ENCODE measurements at regions not wholly inside any gene's neighbourhood (a gene's known extent, or its start where the extent isn't known, plus 50 kb on each side); places are given as distances from the start of the nearest gene placed in this dataset.

DNA sequence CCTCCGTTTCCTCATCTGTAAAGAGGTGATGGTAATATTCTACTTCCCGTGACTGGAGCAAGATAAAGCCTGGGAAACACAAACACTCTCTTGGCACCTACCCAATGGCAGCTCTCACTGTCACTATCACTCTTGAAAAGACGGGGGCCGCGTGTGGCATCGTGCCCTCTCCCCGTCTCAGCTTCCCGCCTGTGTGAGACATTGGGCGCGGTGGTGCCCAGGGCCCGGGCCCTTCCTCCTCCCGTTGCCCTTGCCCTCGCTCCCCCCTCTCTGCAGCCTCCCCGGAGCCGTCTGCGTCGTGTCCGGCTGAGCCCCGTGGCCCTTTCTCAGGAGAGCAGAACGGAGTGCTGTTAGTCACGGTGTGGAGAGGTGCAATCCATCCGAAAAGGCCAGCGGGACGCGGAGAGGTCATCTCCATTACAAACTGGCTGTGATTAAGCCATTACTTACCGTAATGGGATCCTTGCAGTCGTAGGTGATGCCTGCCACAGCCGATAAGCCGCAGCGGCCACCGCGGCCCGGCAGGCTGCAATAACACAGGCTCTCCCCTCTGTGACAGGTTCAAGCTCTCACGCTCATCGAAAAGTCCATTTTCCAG, 156.4 kb upstream of the ZC3H12A start:
- TF ChIP-seq, protein P1, sequence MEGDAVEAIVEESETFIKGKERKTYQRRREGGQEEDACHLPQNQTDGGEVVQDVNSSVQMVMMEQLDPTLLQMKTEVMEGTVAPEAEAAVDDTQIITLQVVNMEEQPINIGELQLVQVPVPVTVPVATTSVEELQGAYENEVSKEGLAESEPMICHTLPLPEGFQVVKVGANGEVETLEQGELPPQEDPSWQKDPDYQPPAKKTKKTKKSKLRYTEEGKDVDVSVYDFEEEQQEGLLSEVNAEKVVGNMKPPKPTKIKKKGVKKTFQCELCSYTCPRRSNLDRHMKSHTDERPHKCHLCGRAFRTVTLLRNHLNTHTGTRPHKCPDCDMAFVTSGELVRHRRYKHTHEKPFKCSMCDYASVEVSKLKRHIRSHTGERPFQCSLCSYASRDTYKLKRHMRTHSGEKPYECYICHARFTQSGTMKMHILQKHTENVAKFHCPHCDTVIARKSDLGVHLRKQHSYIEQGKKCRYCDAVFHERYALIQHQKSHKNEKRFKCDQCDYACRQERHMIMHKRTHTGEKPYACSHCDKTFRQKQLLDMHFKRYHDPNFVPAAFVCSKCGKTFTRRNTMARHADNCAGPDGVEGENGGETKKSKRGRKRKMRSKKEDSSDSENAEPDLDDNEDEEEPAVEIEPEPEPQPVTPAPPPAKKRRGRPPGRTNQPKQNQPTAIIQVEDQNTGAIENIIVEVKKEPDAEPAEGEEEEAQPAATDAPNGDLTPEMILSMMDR (IDR thresholded peaks at IDR 0.05; ENCODE audit: poor library complexity): no peak
- TF ChIP-seq EZH2phosphoT487 (IDR thresholded peaks at IDR 0.05; ENCODE audit: low read depth, severe bottlenecking, unreplicated experiment): no peak

Measured in hepatocyte (in vitro differentiated cells).